Fibroblast of lung (primary cell): ENCODE measurements at regions not wholly inside any gene's neighbourhood (a gene's known extent, or its start where the extent isn't known, plus 50 kb on each side); places are given as distances from the start of the nearest gene placed in this dataset.

Experiments
- DNase-seq, 2 donors: peaks; one replicate each; pipeline versions ENCODE4 v3.0.0 to v3.0.0-alpha.2; 2010; ENCODE audit warnings: low read depth in 2 of 2
- H2AFZ ChIP-seq: 2 replicates; pipeline ENCODE4 v1.5.1; 2012; ENCODE audit warnings: low read length, control low read depth, inconsistent platforms
- H3K27ac ChIP-seq: 2 replicates; pipeline ENCODE4 v1.5.1; 2011; ENCODE audit warnings: low read length, control low read depth; ENCODE audit not compliant: insufficient read depth
- H3K27me3 ChIP-seq: 2 replicates; pipeline ENCODE4 v1.5.1; 2011; ENCODE audit warnings: mild to moderate bottlenecking, low read length; ENCODE audit not compliant: control insufficient read depth, insufficient read depth
- H3K36me3 ChIP-seq: 2 replicates; pipeline ENCODE4 v1.5.1; 2011; ENCODE audit warnings: low read length; ENCODE audit not compliant: control insufficient read depth, insufficient read depth
- H3K4me1 ChIP-seq: 2 replicates; pipeline ENCODE4 v1.5.1; 2011; ENCODE audit warnings: low read length; ENCODE audit not compliant: control insufficient read depth, insufficient read depth; ENCODE audit errors: extremely low read depth
- H3K4me2 ChIP-seq: 2 replicates; pipeline ENCODE4 v1.5.1; 2011; ENCODE audit warnings: low read length, control low read depth; ENCODE audit not compliant: insufficient read depth; ENCODE audit errors: extremely low read depth
- H3K4me3 ChIP-seq, 4 experiments: fragments of 200-600 bp in 1 of 4; sonication (generic) in 1 of 4; replicated peaks in 1 of 4; 2 replicates each; pipeline ENCODE4 v1.5.1; 2011 to 2016; ENCODE audit warnings: low read length in 4 of 4, low read depth in 3 of 4, mild to moderate bottlenecking in 3 of 4, control low read depth in 2 of 4, inconsistent platforms in 1 of 4, mixed read lengths in 1 of 4; ENCODE audit not compliant: insufficient read depth in 1 of 4; ENCODE audit errors: control extremely low read depth in 1 of 4
- H3K79me2 ChIP-seq: 2 replicates; pipeline ENCODE4 v1.5.1; 2012; ENCODE audit warnings: mild to moderate bottlenecking, low read length, inconsistent platforms; ENCODE audit not compliant: control insufficient read depth, insufficient read depth
- H3K9ac ChIP-seq: 2 replicates; pipeline ENCODE4 v1.5.1; 2011; ENCODE audit warnings: mild to moderate bottlenecking, low read length, control low read depth; ENCODE audit not compliant: insufficient read depth
- H3K9me3 ChIP-seq: 2 replicates; pipeline ENCODE4 v1.5.1; 2012; ENCODE audit warnings: low read depth, low read length; ENCODE audit not compliant: control insufficient read depth, insufficient read depth
- H4K20me1 ChIP-seq: 2 replicates; pipeline ENCODE4 v1.5.1; 2011; ENCODE audit warnings: low read length; ENCODE audit not compliant: control insufficient read depth, insufficient read depth; ENCODE audit errors: extremely low read depth
- EZH2 ChIP-seq: IDR thresholded peaks from 2 replicates; pipeline ENCODE4 v1.5.1; 2012; ENCODE audit warnings: low read length, control low read depth, mild to moderate bottlenecking; ENCODE audit errors: missing control alignments
- TF ChIP-seq, protein P1 (sequence below), 2 donors: IDR thresholded peaks in 1 of 2; conservative IDR thresholded peaks in 1 of 2; 1 replicate in 1 of 2; 2 replicates in 1 of 2; pipeline ENCODE4 v1.5.1; 2011 to 2012; ENCODE audit warnings: low read length in 2 of 2, control low read depth in 1 of 2, inconsistent platforms in 1 of 2, low read depth in 1 of 2, mild to moderate bottlenecking in 1 of 2

- H3K27me3 ChIP-seq, result no peaks in the 10 kb centered on the region
- H3K79me2 ChIP-seq, result no peaks in the 10 kb centered on the region
- H2AFZ ChIP-seq, result no peak overlapping the region
- H4K20me1 ChIP-seq, result no peaks in the 10 kb centered on the region
- peaks cover 9% of the 10 kb centered on the region for H3K4me1 ChIP-seq
- peak overlapping the region; percentile 6 for H3K4me2 ChIP-seq
- H3K36me3 ChIP-seq, result no peaks in the 10 kb centered on the region
- no peaks in the 10 kb centered on the region for H3K9me3 ChIP-seq
- H3K4me3 ChIP-seq, result no peak overlapping the region
- no peak overlapping the region for H3K27ac ChIP-seq
- H3K9ac ChIP-seq, result no peak overlapping the region
- no peak for TF ChIP-seq EZH2
- TF ChIP-seq, protein P1, sequence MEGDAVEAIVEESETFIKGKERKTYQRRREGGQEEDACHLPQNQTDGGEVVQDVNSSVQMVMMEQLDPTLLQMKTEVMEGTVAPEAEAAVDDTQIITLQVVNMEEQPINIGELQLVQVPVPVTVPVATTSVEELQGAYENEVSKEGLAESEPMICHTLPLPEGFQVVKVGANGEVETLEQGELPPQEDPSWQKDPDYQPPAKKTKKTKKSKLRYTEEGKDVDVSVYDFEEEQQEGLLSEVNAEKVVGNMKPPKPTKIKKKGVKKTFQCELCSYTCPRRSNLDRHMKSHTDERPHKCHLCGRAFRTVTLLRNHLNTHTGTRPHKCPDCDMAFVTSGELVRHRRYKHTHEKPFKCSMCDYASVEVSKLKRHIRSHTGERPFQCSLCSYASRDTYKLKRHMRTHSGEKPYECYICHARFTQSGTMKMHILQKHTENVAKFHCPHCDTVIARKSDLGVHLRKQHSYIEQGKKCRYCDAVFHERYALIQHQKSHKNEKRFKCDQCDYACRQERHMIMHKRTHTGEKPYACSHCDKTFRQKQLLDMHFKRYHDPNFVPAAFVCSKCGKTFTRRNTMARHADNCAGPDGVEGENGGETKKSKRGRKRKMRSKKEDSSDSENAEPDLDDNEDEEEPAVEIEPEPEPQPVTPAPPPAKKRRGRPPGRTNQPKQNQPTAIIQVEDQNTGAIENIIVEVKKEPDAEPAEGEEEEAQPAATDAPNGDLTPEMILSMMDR (conservative IDR thresholded peaks at IDR 0.05 in 1 of 2, IDR thresholded peaks at IDR 0.05 in 1 of 2; ENCODE audit: low read depth in 1 of 2, low read length in 2 of 2), result no peak
- DNase-seq, result peak; percentile 51 to 87
These were observed 87.6 kb upstream of the LRIG1 start for GRCh38 chr3:66588340-66588847.

DNA sequence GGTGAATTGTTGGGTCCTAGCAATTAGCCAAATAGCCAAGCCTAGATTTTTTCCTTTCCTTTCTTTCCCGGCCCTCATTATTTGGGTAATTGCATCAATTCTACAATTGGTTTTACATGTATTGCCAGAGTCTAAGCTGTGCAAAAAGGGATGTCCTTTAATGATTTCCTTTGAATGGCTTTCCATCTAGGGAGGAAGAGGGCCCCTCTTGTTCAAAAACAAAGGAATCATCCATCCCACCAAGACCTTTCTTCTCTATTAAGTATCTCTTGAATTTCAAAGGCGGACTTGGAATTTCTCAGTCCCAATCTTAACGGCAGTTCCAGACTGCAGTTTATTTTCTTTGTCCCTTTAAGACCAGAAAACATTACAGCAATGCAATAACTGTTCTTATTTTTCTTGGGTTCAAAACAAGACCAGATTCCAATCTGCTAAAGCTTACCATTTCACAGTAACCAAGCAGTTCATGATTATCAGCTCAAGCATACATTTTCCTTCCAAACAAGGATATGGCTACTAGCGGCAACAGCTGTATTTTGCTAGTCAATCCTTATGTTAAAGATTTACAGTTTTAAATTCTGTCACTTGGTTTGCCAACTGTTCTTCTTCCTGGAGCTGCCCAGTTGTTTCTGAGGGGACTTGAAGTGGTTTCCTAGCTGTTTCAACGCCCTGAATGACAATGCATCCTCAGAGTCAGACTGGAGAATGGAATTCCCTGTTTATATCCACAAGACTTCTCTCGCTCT, 91.4 kb upstream of the LRIG1 start:
- Histone ChIP-seq H3K36me3 (no peaks in the 10 kb centered on the region), H3K27me3 (no peaks in the 10 kb centered on the region), H3K4me3 (no peak overlapping the region), H3K79me2 (no peaks in the 10 kb centered on the region), H3K27ac (no peak overlapping the region), H3K9ac (no peak overlapping the region), H3K9me3 (no peaks in the 10 kb centered on the region), H4K20me1 (no peaks in the 10 kb centered on the region), H3K4me2 (no peak overlapping the region), H2AFZ (no peak overlapping the region), H3K4me1 (peaks cover 14% of the 10 kb centered on the region)
- DNase-seq, result peak; percentile 52 to 72
- TF ChIP-seq EZH2, result no peak
- TF ChIP-seq, protein P1 (conservative IDR thresholded peaks at IDR 0.05 in 1 of 2, IDR thresholded peaks at IDR 0.05 in 1 of 2; ENCODE audit: low read depth in 1 of 2, low read length in 2 of 2), result no peak

DNA sequence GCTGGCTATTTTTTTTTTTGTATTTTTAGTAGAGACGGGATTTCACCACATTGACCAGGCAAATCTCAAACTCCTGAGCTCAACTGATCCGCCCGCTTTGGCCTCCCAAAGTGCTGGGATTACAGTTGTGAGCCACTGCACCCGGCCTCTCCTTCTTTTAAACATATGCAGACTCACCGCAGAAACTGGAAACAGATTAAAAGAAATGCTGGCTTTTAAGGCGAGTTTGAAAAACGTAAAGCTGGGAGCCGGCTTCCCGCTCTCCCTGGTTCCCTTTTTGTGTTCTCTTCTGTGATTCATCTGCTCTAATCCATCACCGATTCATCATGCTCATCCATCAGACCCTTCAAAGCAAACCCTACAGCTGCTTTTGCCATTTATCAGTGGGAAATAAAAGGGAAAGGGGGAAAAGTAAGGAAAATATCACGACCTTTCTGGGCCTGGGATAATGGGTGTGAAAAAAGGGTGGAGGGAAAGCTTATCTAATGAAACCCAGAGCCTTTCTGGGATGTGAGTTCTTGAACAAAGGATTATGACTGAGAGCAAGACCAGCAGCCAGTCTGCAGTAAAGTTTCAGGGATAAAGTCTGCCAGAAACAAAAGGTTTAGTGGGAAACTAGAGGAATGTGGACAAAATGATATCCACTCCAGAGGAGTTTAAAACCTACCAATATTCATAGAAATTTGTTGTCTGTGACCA, 92.3 kb upstream of the LRIG1 start:
- H3K4me1 ChIP-seq, result peaks cover 14% of the 10 kb centered on the region

More for the DNA sequence above, 92.3 kb upstream of the LRIG1 start:
- Histone ChIP-seq H2AFZ (peak overlapping the region; percentile 7), H3K9ac (no peak overlapping the region), H4K20me1 (no peaks in the 10 kb centered on the region), H3K36me3 (no peaks in the 10 kb centered on the region), H3K27ac (no peak overlapping the region), H3K9me3 (no peaks in the 10 kb centered on the region), H3K4me2 (peak overlapping the region; percentile 18), H3K79me2 (no peaks in the 10 kb centered on the region), H3K4me3 (no peak overlapping the region), H3K27me3 (no peaks in the 10 kb centered on the region)
- TF ChIP-seq, protein P1 (conservative IDR thresholded peaks at IDR 0.05 in 1 of 2, IDR thresholded peaks at IDR 0.05 in 1 of 2; ENCODE audit: low read depth in 1 of 2, low read length in 2 of 2), result no peak
- TF ChIP-seq EZH2, result no peak
- peak; percentile 49 to 87 for DNase-seq
